ENCODE measurements at regions not wholly inside any gene's neighbourhood (a gene's known extent, or its start where the extent isn't known, plus 50 kb on each side); places are given as distances from the start of the nearest gene placed in this dataset.

DNA sequence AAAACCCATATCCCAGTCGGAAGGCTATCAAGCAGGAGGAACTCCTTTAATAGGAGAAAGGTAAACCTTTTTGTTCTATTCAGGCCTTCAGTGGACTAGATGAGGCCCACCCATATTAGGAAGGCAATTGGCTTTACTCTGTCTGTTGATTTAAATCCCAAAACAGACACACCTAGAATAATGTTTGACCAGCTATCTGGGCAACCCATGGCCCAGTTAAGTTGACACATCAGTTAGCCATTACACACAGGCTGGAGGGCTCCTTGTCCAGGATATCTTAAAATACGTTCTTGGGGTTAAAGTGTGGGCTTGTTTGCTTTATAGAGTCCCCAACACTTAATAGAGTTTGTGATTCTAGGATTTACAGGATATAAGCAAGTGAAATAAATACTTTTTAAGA lies 339.0 kb upstream of the PRKCQ start:
- WGBS, 2 donors (ENCODE audit: extremely low coverage in 2 of 2, insufficient read length in 2 of 2, insufficient replicate concordance in 1 of 2) = no CpG with 5 or more reads among the region's 2 CpGs
- DNase-seq (ENCODE audit: low spot score) = no peak
- H3K79me1 ChIP-seq (ENCODE audit: low read depth, low read length) = no peaks in the 10 kb centered on the region
- H3K14ac ChIP-seq (ENCODE audit: low read length) = no peak overlapping the region
- no peak overlapping the region for H3K27ac ChIP-seq (replicated peaks; ENCODE audit: low read length)
- no peak overlapping the region for H3K9ac ChIP-seq (ENCODE audit: low read depth, low read length, poor library complexity)
- H2BK5ac ChIP-seq (ENCODE audit: low read length) = no peak overlapping the region
- H3K4me1 ChIP-seq (ENCODE audit: control insufficient read depth in 2 of 2, insufficient read depth in 1 of 2, low read depth in 1 of 2, low read length in 2 of 2) = no peaks in the 10 kb centered on the region
- H2BK120ac ChIP-seq (ENCODE audit: low read depth, low read length) = no peak overlapping the region
- no peak overlapping the region for H3K4me2 ChIP-seq (ENCODE audit: insufficient read depth, low read length, poor library complexity, severe bottlenecking)
- no peak overlapping the region for H3K23ac ChIP-seq (ENCODE audit: low read depth, low read length, poor library complexity)
- no peak overlapping the region for H2AFZ ChIP-seq (ENCODE audit: low read length)
- no peak overlapping the region for H2BK15ac ChIP-seq (ENCODE audit: low read length)
- H3K18ac ChIP-seq (ENCODE audit: low read length) = no peak overlapping the region
- no peaks in the 10 kb centered on the region for H3K9me3 ChIP-seq (replicated peaks in 1 of 2; ENCODE audit: control insufficient read depth in 2 of 2, insufficient read depth in 1 of 2, low read depth in 1 of 2, low read length in 2 of 2)
- H3K4me3 ChIP-seq (ENCODE audit: low read length in 2 of 2) = no peak overlapping the region
- H3K4ac ChIP-seq (ENCODE audit: low read length) = no peak overlapping the region
- no peaks in the 10 kb centered on the region for H3K36me3 ChIP-seq (replicated peaks in 1 of 2; ENCODE audit: control insufficient read depth in 2 of 2, insufficient read depth in 2 of 2, low read length in 2 of 2)
- no peak overlapping the region for H2AK5ac ChIP-seq (ENCODE audit: low read depth, low read length)
- H3K27me3 ChIP-seq (ENCODE audit: control insufficient read depth in 3 of 3, insufficient read depth in 3 of 3, low read depth in 1 of 3, low read length in 3 of 3) = peaks cover 0 to 3% (median 0%) of the 10 kb centered on the region in 3 experiments
- H2BK12ac ChIP-seq (ENCODE audit: low read length) = no peak overlapping the region
- H4K91ac ChIP-seq (ENCODE audit: low read depth, low read length, poor library complexity) = no peak overlapping the region
- H4K8ac ChIP-seq (ENCODE audit: low read depth, low read length) = no peak overlapping the region

DNA sequence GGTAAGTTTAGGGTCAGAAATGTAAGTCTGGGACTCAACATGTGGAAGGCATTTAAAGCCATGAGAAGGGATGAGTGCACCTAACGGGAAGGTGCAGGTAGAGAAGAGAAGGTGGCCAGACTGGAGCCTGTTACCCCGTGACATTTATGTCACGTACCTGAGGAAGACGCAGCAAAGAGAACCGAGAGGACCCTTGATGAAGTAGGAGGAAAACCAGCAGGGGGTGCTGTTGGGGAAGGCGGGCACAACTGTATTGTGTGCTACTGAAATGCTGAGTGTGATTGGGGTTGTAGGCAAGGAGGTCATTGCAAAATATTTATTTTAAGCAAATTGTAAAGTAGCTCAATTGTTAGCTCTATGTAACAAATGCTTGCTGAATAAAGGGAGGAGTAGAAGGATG lies 338.2 kb upstream of the PRKCQ start:
- Histone ChIP-seq H3K9ac (ENCODE audit: low read depth, low read length, poor library complexity) (no peak overlapping the region), H3K27me3 (ENCODE audit: control insufficient read depth in 3 of 3, insufficient read depth in 3 of 3, low read depth in 1 of 3, low read length in 3 of 3) (peaks cover 0 to 3% (median 0%) of the 10 kb centered on the region in 3 experiments), H3K36me3 (replicated peaks in 1 of 2; ENCODE audit: control insufficient read depth in 2 of 2, insufficient read depth in 2 of 2, low read length in 2 of 2) (no peaks in the 10 kb centered on the region), H2BK5ac (ENCODE audit: low read length) (no peak overlapping the region), H3K4me3 (ENCODE audit: low read length in 2 of 2) (no peak overlapping the region), H3K27ac (replicated peaks; ENCODE audit: low read length) (no peak overlapping the region), H2BK12ac (ENCODE audit: low read length) (no peak overlapping the region), H3K4me2 (ENCODE audit: insufficient read depth, low read length, poor library complexity, severe bottlenecking) (no peak overlapping the region), H3K14ac (ENCODE audit: low read length) (no peak overlapping the region), H4K91ac (ENCODE audit: low read depth, low read length, poor library complexity) (no peak overlapping the region), H4K8ac (ENCODE audit: low read depth, low read length) (no peak overlapping the region), H3K4me1 (ENCODE audit: control insufficient read depth in 2 of 2, insufficient read depth in 1 of 2, low read depth in 1 of 2, low read length in 2 of 2) (no peaks in the 10 kb centered on the region), H3K9me3 (replicated peaks in 1 of 2; ENCODE audit: control insufficient read depth in 2 of 2, insufficient read depth in 1 of 2, low read depth in 1 of 2, low read length in 2 of 2) (no peaks in the 10 kb centered on the region), H3K23ac (ENCODE audit: low read depth, low read length, poor library complexity) (no peak overlapping the region), H2BK15ac (ENCODE audit: low read length) (no peak overlapping the region), H3K18ac (ENCODE audit: low read length) (no peak overlapping the region), H2BK120ac (ENCODE audit: low read depth, low read length) (no peak overlapping the region), H3K79me1 (ENCODE audit: low read depth, low read length) (no peaks in the 10 kb centered on the region), H2AK5ac (ENCODE audit: low read depth, low read length) (no peak overlapping the region), H3K4ac (ENCODE audit: low read length) (no peak overlapping the region), H2AFZ (ENCODE audit: low read length) (no peak overlapping the region)
- DNase-seq (ENCODE audit: low spot score) = no peak
- no CpG with 5 or more reads among the region's 6 CpGs for WGBS, 2 donors (ENCODE audit: extremely low coverage in 2 of 2, insufficient read length in 2 of 2, insufficient replicate concordance in 1 of 2)

DNA sequence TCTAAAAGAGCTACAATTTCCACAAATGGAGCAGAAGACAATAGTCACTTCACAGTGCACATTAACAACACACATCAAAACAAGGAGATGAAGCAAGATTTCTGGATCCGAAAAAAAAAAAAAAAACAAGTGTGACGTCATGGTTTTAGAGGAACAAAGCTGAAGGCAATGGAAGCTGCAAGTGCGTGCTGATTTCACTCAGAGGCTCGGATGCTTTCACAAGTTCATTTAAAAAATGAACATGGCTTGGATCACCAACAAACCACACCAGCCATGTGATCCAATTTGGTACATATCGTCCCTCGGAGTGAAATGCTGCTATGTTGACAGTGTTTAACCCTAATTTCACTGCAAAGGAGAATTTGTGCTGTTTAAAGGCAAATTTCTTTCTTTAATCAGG lies 337.0 kb upstream of the PRKCQ start:
- Histone ChIP-seq H3K14ac (ENCODE audit: low read length) (no peak overlapping the region), H2BK120ac (ENCODE audit: low read depth, low read length) (no peak overlapping the region), H4K8ac (ENCODE audit: low read depth, low read length) (no peak overlapping the region), H3K4me1 (ENCODE audit: control insufficient read depth in 2 of 2, insufficient read depth in 1 of 2, low read depth in 1 of 2, low read length in 2 of 2) (no peaks in the 10 kb centered on the region), H3K18ac (ENCODE audit: low read length) (no peak overlapping the region), H3K27ac (replicated peaks; ENCODE audit: low read length) (no peak overlapping the region), H4K91ac (ENCODE audit: low read depth, low read length, poor library complexity) (no peak overlapping the region), H2BK15ac (ENCODE audit: low read length) (no peak overlapping the region), H3K36me3 (replicated peaks in 1 of 2; ENCODE audit: control insufficient read depth in 2 of 2, insufficient read depth in 2 of 2, low read length in 2 of 2) (no peaks in the 10 kb centered on the region), H3K9me3 (replicated peaks in 1 of 2; ENCODE audit: control insufficient read depth in 2 of 2, insufficient read depth in 1 of 2, low read depth in 1 of 2, low read length in 2 of 2) (no peaks in the 10 kb centered on the region), H3K4me2 (ENCODE audit: insufficient read depth, low read length, poor library complexity, severe bottlenecking) (no peak overlapping the region), H3K79me1 (ENCODE audit: low read depth, low read length) (no peaks in the 10 kb centered on the region), H3K23ac (ENCODE audit: low read depth, low read length, poor library complexity) (no peak overlapping the region), H3K4ac (ENCODE audit: low read length) (no peak overlapping the region), H3K9ac (ENCODE audit: low read depth, low read length, poor library complexity) (no peak overlapping the region), H2AK5ac (ENCODE audit: low read depth, low read length) (no peak overlapping the region), H3K4me3 (ENCODE audit: low read length in 2 of 2) (no peak overlapping the region), H2BK5ac (ENCODE audit: low read length) (no peak overlapping the region), H2AFZ (ENCODE audit: low read length) (no peak overlapping the region), H2BK12ac (ENCODE audit: low read length) (no peak overlapping the region), H3K27me3 (ENCODE audit: control insufficient read depth in 3 of 3, insufficient read depth in 3 of 3, low read depth in 1 of 3, low read length in 3 of 3) (peaks cover 0 to 3% (median 0%) of the 10 kb centered on the region in 3 experiments)
- no peak for DNase-seq (ENCODE audit: low spot score)
- WGBS, 2 donors (ENCODE audit: extremely low coverage in 2 of 2, insufficient read length in 2 of 2, insufficient replicate concordance in 1 of 2) = no CpG with 5 or more reads among the region's 6 CpGs

DNA sequence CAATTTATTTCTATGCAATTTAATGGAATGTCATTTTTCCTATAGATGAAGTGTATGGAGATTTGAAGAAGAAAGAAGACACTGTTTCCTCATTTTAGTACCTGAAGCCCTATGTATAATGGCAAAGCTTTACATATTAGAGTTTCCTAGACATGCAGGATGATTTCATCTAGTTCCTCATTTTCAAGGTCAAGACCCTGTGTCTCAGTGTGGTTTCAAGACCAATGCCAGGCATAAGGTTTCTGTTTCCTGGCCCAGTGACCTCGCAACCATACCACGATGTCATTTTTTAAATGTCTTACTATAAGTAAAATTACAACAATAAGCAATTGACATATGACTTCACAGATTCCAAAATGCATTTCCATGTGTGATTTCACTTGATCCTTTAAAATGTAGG lies 336.5 kb upstream of the PRKCQ start:
- Histone ChIP-seq H4K91ac (ENCODE audit: low read depth, low read length, poor library complexity) (no peak overlapping the region), H3K4ac (ENCODE audit: low read length) (no peak overlapping the region), H3K79me1 (ENCODE audit: low read depth, low read length) (no peaks in the 10 kb centered on the region), H3K36me3 (replicated peaks in 1 of 2; ENCODE audit: control insufficient read depth in 2 of 2, insufficient read depth in 2 of 2, low read length in 2 of 2) (no peaks in the 10 kb centered on the region), H3K4me3 (ENCODE audit: low read length in 2 of 2) (no peak overlapping the region), H2AFZ (ENCODE audit: low read length) (no peak overlapping the region), H2BK5ac (ENCODE audit: low read length) (no peak overlapping the region), H3K9me3 (replicated peaks in 1 of 2; ENCODE audit: control insufficient read depth in 2 of 2, insufficient read depth in 1 of 2, low read depth in 1 of 2, low read length in 2 of 2) (no peaks in the 10 kb centered on the region), H3K4me1 (ENCODE audit: control insufficient read depth in 2 of 2, insufficient read depth in 1 of 2, low read depth in 1 of 2, low read length in 2 of 2) (no peaks in the 10 kb centered on the region), H2BK12ac (ENCODE audit: low read length) (no peak overlapping the region), H2BK15ac (ENCODE audit: low read length) (no peak overlapping the region), H3K27me3 (ENCODE audit: control insufficient read depth in 3 of 3, insufficient read depth in 3 of 3, low read depth in 1 of 3, low read length in 3 of 3) (peaks cover 0 to 3% (median 0%) of the 10 kb centered on the region in 3 experiments), H3K23ac (ENCODE audit: low read depth, low read length, poor library complexity) (no peak overlapping the region), H3K18ac (ENCODE audit: low read length) (no peak overlapping the region), H3K4me2 (ENCODE audit: insufficient read depth, low read length, poor library complexity, severe bottlenecking) (no peak overlapping the region), H3K27ac (replicated peaks; ENCODE audit: low read length) (no peak overlapping the region), H2AK5ac (ENCODE audit: low read depth, low read length) (no peak overlapping the region), H4K8ac (ENCODE audit: low read depth, low read length) (no peak overlapping the region), H3K14ac (ENCODE audit: low read length) (no peak overlapping the region), H3K9ac (ENCODE audit: low read depth, low read length, poor library complexity) (no peak overlapping the region), H2BK120ac (ENCODE audit: low read depth, low read length) (no peak overlapping the region)
- DNase-seq (ENCODE audit: low spot score) = no peak
- no CpG with 5 or more reads among the region's 2 CpGs for WGBS, 2 donors (ENCODE audit: extremely low coverage in 2 of 2, insufficient read length in 2 of 2, insufficient replicate concordance in 1 of 2)

All from neuronal stem cell (in vitro differentiated cells).